ENCODE measurements at regions not wholly inside any gene's neighbourhood (a gene's known extent, or its start where the extent isn't known, plus 50 kb on each side); places are given as distances from the start of the nearest gene placed in this dataset.

GRCh38 chr9:81076131-81076530 lies 613.2 kb downstream of the TLE1 start:
- TF ChIP-seq, protein P1, sequence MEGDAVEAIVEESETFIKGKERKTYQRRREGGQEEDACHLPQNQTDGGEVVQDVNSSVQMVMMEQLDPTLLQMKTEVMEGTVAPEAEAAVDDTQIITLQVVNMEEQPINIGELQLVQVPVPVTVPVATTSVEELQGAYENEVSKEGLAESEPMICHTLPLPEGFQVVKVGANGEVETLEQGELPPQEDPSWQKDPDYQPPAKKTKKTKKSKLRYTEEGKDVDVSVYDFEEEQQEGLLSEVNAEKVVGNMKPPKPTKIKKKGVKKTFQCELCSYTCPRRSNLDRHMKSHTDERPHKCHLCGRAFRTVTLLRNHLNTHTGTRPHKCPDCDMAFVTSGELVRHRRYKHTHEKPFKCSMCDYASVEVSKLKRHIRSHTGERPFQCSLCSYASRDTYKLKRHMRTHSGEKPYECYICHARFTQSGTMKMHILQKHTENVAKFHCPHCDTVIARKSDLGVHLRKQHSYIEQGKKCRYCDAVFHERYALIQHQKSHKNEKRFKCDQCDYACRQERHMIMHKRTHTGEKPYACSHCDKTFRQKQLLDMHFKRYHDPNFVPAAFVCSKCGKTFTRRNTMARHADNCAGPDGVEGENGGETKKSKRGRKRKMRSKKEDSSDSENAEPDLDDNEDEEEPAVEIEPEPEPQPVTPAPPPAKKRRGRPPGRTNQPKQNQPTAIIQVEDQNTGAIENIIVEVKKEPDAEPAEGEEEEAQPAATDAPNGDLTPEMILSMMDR (IDR thresholded peaks at IDR 0.05 in 4 of 5, conservative IDR thresholded peaks at IDR 0.05 in 1 of 5), result no peak
- TF ChIP-seq POLR2A (IDR thresholded peaks at IDR 0.05), result no peak
